PFSK-1 (cell line): ENCODE measurements at regions not wholly inside any gene's neighbourhood (a gene's known extent, or its start where the extent isn't known, plus 50 kb on each side); places are given as distances from the start of the nearest gene placed in this dataset.

Source experiments
- FOXP2 ChIP-seq: optimal IDR thresholded peaks from 2 replicates; pipeline ENCODE3; 2011; ENCODE audit warnings: borderline replicate concordance, control low read depth, inconsistent platforms; ENCODE audit not compliant: insufficient read depth; ENCODE audit errors: extremely low read length, extremely low read depth
- POLR2AphosphoS5 ChIP-seq: IDR thresholded peaks from 2 replicates; pipeline ENCODE4 v1.6.1; 2012; ENCODE audit warnings: low read depth, mild to moderate bottlenecking, control low read depth, low read length, moderate library complexity
- REST ChIP-seq, 2 experiments: IDR thresholded peaks; 2 replicates each; pipeline versions ENCODE4 v1.6.1 to v1.8.0; 2011 to 2012; ENCODE audit warnings: low read depth in 2 of 2, low read length in 2 of 2, control low read depth in 1 of 2, inconsistent platforms in 1 of 2, mild to moderate bottlenecking in 1 of 2, moderate library complexity in 1 of 2; ENCODE audit not compliant: insufficient read depth in 1 of 2
- SIN3A ChIP-seq: IDR thresholded peaks from 2 replicates; pipeline ENCODE4 v1.6.1; 2012; ENCODE audit warnings: mild to moderate bottlenecking, low read length, moderate library complexity, borderline replicate concordance; ENCODE audit not compliant: insufficient read depth
- TAF1 ChIP-seq: IDR thresholded peaks from 2 replicates; pipeline ENCODE4 v1.6.1; 2012; ENCODE audit warnings: low read length, control low read depth, borderline replicate concordance; ENCODE audit not compliant: insufficient read depth

- TF ChIP-seq TAF1: no peak
Observed at GRCh38 chr3:6455031-6455430, 405.9 kb upstream of the GRM7 start.

- TF ChIP-seq REST (IDR thresholded peaks at IDR 0.05; ENCODE audit: insufficient read depth in 1 of 2, low read depth in 2 of 2, low read length in 2 of 2) (no peak), TAF1 (no peak), SIN3A (no peak), POLR2AphosphoS5 (no peak), FOXP2 (no peak)
Observed at GRCh38 chr3:6467186-6467585, 393.7 kb upstream of the GRM7 start.

GRCh38 chr3:6468589-6468988, 392.3 kb upstream of the GRM7 start:
- no peak for TF ChIP-seq TAF1
- no peak for TF ChIP-seq REST (IDR thresholded peaks at IDR 0.05; ENCODE audit: insufficient read depth in 1 of 2, low read depth in 2 of 2, low read length in 2 of 2)
- no peak for TF ChIP-seq FOXP2
- no peak for TF ChIP-seq SIN3A
- TF ChIP-seq POLR2AphosphoS5: no peak

DNA sequence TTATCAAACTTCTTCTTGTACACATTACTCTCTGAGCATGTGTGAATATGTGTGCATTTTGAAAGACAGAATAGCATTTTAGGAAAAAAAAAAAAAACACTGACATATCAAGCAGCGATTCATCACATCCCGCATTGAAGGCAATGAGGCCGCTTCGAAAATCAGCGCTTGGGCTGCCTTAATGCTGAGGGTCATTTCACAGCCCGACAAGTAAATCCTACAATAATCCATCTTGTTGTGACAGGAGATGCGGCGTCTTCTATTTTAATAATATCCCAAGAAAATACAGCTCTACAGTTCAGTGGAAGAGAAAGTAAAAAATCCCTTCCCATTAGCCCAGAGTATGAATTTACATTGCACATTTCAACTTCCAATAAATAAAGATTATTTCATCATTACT, 389.2 kb upstream of the GRM7 start:
- TF ChIP-seq FOXP2 (no peak), TAF1 (no peak), REST (IDR thresholded peaks at IDR 0.05; ENCODE audit: insufficient read depth in 1 of 2, low read depth in 2 of 2, low read length in 2 of 2) (no peak), SIN3A (no peak), POLR2AphosphoS5 (no peak)

DNA sequence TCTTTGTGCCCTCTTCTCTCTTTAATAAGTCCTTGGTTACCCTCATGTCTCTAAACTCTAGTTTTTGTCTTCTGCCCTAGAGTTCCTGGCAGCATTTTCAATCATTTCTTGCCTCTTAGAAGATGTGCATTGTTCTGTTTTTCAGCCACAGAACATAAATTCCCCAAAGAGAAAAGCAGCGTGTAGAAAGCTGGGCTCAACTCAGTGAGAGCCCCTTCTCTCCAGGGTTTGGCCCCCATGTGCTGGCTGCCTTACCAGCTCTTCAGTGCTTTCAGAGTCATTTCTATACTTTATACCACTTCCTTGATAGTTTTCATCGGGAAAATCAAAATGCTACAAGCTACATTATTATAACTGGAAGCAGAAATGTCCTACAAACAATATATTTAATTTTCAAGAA, 369.1 kb upstream of the GRM7 start:
- no peak for TF ChIP-seq REST (IDR thresholded peaks at IDR 0.05; ENCODE audit: insufficient read depth in 1 of 2, low read depth in 2 of 2, low read length in 2 of 2)
- no peak for TF ChIP-seq TAF1
- no peak for TF ChIP-seq SIN3A
- TF ChIP-seq FOXP2: no peak
- TF ChIP-seq POLR2AphosphoS5: no peak

DNA sequence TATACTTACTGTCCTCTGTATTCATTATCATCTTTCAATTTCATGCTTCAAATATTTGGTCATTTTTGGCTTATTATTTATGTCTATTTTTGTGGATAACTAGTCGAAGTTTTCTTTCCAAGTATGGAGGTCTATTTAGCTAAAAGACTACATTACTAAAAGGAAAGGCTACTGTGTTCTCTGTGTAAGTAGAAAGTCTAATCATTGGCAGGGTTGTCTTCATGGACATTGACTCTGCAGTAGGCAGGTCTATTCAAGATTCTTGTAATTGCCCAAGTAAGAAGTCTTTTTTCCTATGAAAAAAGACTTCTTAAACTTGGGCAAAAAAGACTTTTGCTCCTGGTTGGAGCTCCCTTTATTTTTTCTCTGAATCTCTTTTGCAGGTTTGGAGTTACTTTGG, 368.6 kb upstream of the GRM7 start:
- no peak for TF ChIP-seq SIN3A
- TF ChIP-seq REST (IDR thresholded peaks at IDR 0.05; ENCODE audit: insufficient read depth in 1 of 2, low read depth in 2 of 2, low read length in 2 of 2): no peak
- no peak for TF ChIP-seq POLR2AphosphoS5
- no peak for TF ChIP-seq TAF1
- TF ChIP-seq FOXP2: no peak
